PFSK-1 (cell line): ENCODE measurements at regions not wholly inside any gene's neighbourhood (a gene's known extent, or its start where the extent isn't known, plus 50 kb on each side); places are given as distances from the start of the nearest gene placed in this dataset.

Source experiments
- FOXP2 ChIP-seq: optimal IDR thresholded peaks from 2 replicates; pipeline ENCODE3; 2011; ENCODE audit warnings: borderline replicate concordance, control low read depth, inconsistent platforms; ENCODE audit not compliant: insufficient read depth; ENCODE audit errors: extremely low read length, extremely low read depth
- POLR2AphosphoS5 ChIP-seq: IDR thresholded peaks from 2 replicates; pipeline ENCODE4 v1.6.1; 2012; ENCODE audit warnings: low read depth, mild to moderate bottlenecking, control low read depth, low read length, moderate library complexity
- REST ChIP-seq, 2 experiments: IDR thresholded peaks; 2 replicates each; pipeline versions ENCODE4 v1.6.1 to v1.8.0; 2011 to 2012; ENCODE audit warnings: low read depth in 2 of 2, low read length in 2 of 2, control low read depth in 1 of 2, inconsistent platforms in 1 of 2, mild to moderate bottlenecking in 1 of 2, moderate library complexity in 1 of 2; ENCODE audit not compliant: insufficient read depth in 1 of 2
- SIN3A ChIP-seq: IDR thresholded peaks from 2 replicates; pipeline ENCODE4 v1.6.1; 2012; ENCODE audit warnings: mild to moderate bottlenecking, low read length, moderate library complexity, borderline replicate concordance; ENCODE audit not compliant: insufficient read depth
- TAF1 ChIP-seq: IDR thresholded peaks from 2 replicates; pipeline ENCODE4 v1.6.1; 2012; ENCODE audit warnings: low read length, control low read depth, borderline replicate concordance; ENCODE audit not compliant: insufficient read depth

GRCh38 chr20:5484926-5485325, 125.9 kb downstream of the GPCPD1 start:
- TF ChIP-seq FOXP2 (no peak), REST (IDR thresholded peaks at IDR 0.05; ENCODE audit: insufficient read depth in 1 of 2, low read depth in 2 of 2, low read length in 2 of 2) (no peak), SIN3A (no peak), TAF1 (no peak), POLR2AphosphoS5 (no peak)

- TF ChIP-seq REST (IDR thresholded peaks at IDR 0.05; ENCODE audit: insufficient read depth in 1 of 2, low read depth in 2 of 2, low read length in 2 of 2) = no peak
- no peak for TF ChIP-seq SIN3A
- TF ChIP-seq POLR2AphosphoS5 = no peak
- TF ChIP-seq FOXP2 = no peak
- TF ChIP-seq TAF1 = no peak
Observed at GRCh38 chr20:5484346-5484745, 126.5 kb downstream of the GPCPD1 start.

- TF ChIP-seq TAF1 = no peak
- TF ChIP-seq FOXP2 = no peak
- no peak for TF ChIP-seq SIN3A
- TF ChIP-seq REST (IDR thresholded peaks at IDR 0.05; ENCODE audit: insufficient read depth in 1 of 2, low read depth in 2 of 2, low read length in 2 of 2) = no peak
- TF ChIP-seq POLR2AphosphoS5 = no peak
Observed at GRCh38 chr20:5482791-5483190, 128.0 kb downstream of the GPCPD1 start.

GRCh38 chr20:5481872-5482271, 128.9 kb downstream of the GPCPD1 start:
- TF ChIP-seq POLR2AphosphoS5 = no peak
- TF ChIP-seq REST (IDR thresholded peaks at IDR 0.05; ENCODE audit: insufficient read depth in 1 of 2, low read depth in 2 of 2, low read length in 2 of 2) = no peak
- TF ChIP-seq FOXP2 = no peak
- no peak for TF ChIP-seq SIN3A
- no peak for TF ChIP-seq TAF1
